ENCODE measurements at regions not wholly inside any gene's neighbourhood (a gene's known extent, or its start where the extent isn't known, plus 50 kb on each side); places are given as distances from the start of the nearest gene placed in this dataset.

DNA sequence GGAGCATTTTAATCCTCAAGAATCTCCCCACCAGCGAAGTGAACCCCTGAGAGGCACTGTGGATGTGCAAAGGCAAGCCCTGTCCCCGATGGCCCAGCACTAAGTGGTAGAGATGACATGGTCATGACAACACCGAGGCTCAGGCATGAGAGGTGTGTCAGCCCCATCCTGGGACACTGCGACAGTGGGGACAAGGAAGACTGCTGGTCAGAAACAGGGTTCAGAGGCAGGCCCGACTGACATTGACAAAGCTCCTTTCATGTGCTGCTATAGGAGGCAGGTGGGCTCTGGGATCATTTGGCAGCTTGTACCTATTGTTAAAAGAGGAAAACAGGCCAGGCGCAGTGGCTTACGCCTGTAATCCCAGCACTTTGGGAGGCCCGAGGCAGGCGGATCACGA lies 54.3 kb upstream of the MYEOV start:
- no peaks in the 10 kb centered on the region for H3K36me3 ChIP-seq
- H3K4me1 ChIP-seq = no peaks in the 10 kb centered on the region
- TF ChIP-seq, protein P1, sequence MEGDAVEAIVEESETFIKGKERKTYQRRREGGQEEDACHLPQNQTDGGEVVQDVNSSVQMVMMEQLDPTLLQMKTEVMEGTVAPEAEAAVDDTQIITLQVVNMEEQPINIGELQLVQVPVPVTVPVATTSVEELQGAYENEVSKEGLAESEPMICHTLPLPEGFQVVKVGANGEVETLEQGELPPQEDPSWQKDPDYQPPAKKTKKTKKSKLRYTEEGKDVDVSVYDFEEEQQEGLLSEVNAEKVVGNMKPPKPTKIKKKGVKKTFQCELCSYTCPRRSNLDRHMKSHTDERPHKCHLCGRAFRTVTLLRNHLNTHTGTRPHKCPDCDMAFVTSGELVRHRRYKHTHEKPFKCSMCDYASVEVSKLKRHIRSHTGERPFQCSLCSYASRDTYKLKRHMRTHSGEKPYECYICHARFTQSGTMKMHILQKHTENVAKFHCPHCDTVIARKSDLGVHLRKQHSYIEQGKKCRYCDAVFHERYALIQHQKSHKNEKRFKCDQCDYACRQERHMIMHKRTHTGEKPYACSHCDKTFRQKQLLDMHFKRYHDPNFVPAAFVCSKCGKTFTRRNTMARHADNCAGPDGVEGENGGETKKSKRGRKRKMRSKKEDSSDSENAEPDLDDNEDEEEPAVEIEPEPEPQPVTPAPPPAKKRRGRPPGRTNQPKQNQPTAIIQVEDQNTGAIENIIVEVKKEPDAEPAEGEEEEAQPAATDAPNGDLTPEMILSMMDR (IDR thresholded peaks at IDR 0.05; ENCODE audit: borderline replicate concordance) = no peak
- H3K27me3 ChIP-seq (ENCODE audit: low read depth) = no peaks in the 10 kb centered on the region
- H3K9me3 ChIP-seq (replicated peaks) = no peaks in the 10 kb centered on the region
- intact Hi-C loops (cut with micrococcal nuclease) = no loop called here
- no peak overlapping the region for H3K27ac ChIP-seq (replicated peaks)
- no peak for DNase-seq
- no peak overlapping the region for H3K4me3 ChIP-seq

DNA sequence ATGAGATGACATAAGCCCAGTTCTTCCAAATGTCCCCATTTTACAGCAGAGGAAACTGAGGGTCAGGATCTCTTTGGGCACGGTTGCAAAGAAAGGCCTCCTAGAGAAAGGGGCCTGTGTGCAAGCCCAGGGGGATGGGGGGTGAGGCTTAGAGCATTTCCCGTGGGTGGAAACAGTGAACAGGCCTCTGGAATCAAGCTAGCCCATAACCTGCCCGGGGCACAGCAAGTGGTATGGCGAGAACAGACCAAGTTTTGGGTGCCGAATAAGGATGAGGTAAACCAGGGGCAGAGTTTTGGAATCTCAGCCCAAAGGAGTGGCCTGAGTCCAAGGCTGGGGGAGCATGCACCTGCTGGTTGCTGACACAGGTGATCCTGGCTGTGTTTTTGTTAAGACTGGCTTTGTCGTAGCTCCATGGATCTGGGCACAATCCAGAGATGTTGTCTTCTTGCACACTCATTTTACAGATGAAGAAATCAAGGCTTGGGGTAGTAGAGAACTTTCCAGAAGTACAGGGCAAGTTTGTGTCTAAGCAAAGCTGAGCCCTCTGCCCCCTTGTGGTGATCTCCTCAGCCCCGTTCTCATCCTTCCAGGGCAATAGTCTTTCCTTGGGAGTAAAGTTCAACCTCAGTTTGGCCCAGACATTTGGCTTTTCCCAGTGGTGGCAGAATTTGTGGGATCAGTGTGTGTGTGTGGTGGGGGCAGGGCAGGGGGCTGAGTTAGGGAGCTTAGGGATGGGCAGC lies 53.5 kb upstream of the MYEOV start:
- intact Hi-C loops (cut with micrococcal nuclease) = no loop called here
- H3K4me1 ChIP-seq = peaks cover 4% of the 10 kb centered on the region
- TF ChIP-seq, protein P1 (IDR thresholded peaks at IDR 0.05; ENCODE audit: borderline replicate concordance) = peak; percentile 42
- H3K4me3 ChIP-seq = no peak overlapping the region
- no peak overlapping the region for H3K27ac ChIP-seq (replicated peaks)
- H3K36me3 ChIP-seq = no peaks in the 10 kb centered on the region
- no peaks in the 10 kb centered on the region for H3K9me3 ChIP-seq (replicated peaks)
- DNase-seq = no peak
- no peaks in the 10 kb centered on the region for H3K27me3 ChIP-seq (ENCODE audit: low read depth)

DNA sequence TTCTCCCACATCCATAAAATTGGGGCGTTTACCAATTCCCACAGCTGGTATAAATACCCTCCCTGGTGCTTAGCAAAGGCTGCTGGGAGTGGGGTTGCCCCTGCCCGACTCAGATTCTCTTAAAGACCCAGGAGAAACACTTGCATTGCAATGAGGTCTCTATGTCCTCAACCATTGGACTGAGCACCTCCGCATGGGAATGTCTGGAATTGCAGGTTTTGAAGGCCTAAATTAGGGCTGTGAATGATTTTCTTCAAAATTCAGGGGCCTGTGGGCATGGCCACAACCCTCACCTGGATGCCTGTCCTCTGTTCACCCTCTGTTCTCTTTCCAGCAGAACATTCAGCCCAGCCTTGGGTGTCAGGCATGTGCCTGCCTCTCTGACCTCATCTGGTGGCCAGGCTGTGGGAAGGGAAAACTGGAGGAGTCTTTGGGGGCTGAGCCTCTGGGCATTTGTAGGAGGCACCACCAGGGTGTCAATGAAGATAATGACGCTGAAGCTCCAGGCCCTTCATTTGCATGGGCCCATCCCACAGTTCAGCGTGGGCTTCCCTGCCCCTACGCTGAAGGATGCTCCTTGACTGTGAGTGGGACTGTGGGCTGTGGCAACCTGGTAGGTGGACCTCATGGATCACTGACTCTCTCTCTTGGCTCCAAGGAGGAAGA lies 52.7 kb upstream of the MYEOV start:
- no peaks in the 10 kb centered on the region for H3K36me3 ChIP-seq
- peaks cover 9% of the 10 kb centered on the region for H3K4me1 ChIP-seq
- DNase-seq = no peak
- intact Hi-C loops (cut with micrococcal nuclease) = no loop called here
- TF ChIP-seq, protein P1 (IDR thresholded peaks at IDR 0.05; ENCODE audit: borderline replicate concordance) = no peak
- H3K27me3 ChIP-seq (ENCODE audit: low read depth) = no peaks in the 10 kb centered on the region
- no peaks in the 10 kb centered on the region for H3K9me3 ChIP-seq (replicated peaks)
- no peak overlapping the region for H3K4me3 ChIP-seq
- H3K27ac ChIP-seq (replicated peaks) = no peak overlapping the region

DNA sequence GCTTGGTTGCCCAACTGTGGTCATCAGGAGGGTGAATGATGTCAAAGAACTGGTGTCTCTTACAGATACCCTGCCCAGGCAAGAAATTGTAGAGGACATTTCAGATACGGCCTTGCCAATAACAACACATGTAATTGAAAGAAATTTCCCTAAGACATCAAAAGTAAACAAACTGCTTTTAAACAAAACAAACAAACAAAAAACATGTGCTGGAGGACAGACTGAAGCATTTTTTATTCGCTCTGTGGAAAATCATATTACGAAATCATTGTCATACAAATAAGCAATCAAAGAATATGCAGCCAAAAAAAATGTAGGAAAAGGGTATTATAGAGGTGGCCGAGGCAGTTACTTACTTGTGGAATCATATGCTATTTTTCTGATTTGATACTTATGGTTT lies 52.1 kb upstream of the MYEOV start:
- Histone ChIP-seq H3K27me3 (ENCODE audit: low read depth) (no peaks in the 10 kb centered on the region), H3K27ac (replicated peaks) (no peak overlapping the region), H3K9me3 (replicated peaks) (no peaks in the 10 kb centered on the region), H3K4me1 (peaks cover 11% of the 10 kb centered on the region), H3K4me3 (no peak overlapping the region), H3K36me3 (no peaks in the 10 kb centered on the region)
- intact Hi-C loops (cut with micrococcal nuclease) = no loop called here
- TF ChIP-seq, protein P1 (IDR thresholded peaks at IDR 0.05; ENCODE audit: borderline replicate concordance) = no peak
- no peak for DNase-seq

DNA sequence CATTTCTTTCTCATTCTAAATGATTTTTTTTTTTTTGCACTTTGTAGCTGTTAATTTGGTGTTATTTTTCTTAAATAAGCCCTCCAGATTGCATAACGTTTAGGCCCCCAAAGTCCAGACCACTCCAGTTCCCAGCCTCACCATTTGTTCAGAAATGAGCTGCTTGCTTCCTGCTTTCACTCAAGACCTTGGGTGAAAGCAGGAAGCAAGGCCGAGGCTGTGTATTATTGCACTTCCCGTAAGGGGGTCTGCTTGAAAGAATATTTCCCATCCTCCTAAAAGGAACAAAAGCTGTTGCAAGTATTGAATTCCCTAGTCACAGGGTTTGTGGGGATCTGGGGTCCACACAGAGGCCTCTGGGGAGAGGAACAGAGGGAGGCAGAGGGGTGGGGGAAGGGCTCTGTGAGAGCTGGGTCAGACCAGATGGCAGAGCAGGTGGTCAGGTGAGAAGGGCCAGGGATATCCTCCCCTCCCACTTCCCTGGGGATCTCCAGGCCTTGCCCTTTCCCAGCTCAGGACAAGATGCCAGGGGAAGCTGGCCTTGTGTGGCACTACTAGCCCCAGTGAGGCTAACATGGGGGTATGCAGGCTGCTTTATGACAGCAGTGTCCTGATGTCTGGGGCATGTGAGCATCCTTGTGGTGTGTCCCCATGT lies 51.6 kb upstream of the MYEOV start:
- intact Hi-C loops (cut with micrococcal nuclease) = no loop called here

More for the DNA sequence above, 51.6 kb upstream of the MYEOV start:
- Histone ChIP-seq H3K9me3 (replicated peaks) (no peaks in the 10 kb centered on the region), H3K36me3 (no peaks in the 10 kb centered on the region), H3K27ac (replicated peaks) (no peak overlapping the region), H3K4me1 (peaks cover 11% of the 10 kb centered on the region), H3K27me3 (ENCODE audit: low read depth) (no peaks in the 10 kb centered on the region), H3K4me3 (no peak overlapping the region)
- no peak for DNase-seq
- TF ChIP-seq, protein P1 (IDR thresholded peaks at IDR 0.05; ENCODE audit: borderline replicate concordance) = no peak

Data from left ventricle myocardium inferior (tissue), 1 donor.